HG03108 (cell line): ENCODE measurements at regions not wholly inside any gene's neighbourhood (a gene's known extent, or its start where the extent isn't known, plus 50 kb on each side); places are given as distances from the start of the nearest gene placed in this dataset.
"Not testable (repeated sequence)": the region's sequence is repeated elsewhere in the genome, so short reads cannot be mapped to it uniquely, and the experiment has no call there.

Source experiments
- ATAC-seq: cut with Tn5 transposase; IDR thresholded peaks from one replicate; pipeline ENCODE4 v1.9.1; 2021; ENCODE audit warnings: moderate library complexity; ENCODE audit not compliant: unreplicated experiment

DNA sequence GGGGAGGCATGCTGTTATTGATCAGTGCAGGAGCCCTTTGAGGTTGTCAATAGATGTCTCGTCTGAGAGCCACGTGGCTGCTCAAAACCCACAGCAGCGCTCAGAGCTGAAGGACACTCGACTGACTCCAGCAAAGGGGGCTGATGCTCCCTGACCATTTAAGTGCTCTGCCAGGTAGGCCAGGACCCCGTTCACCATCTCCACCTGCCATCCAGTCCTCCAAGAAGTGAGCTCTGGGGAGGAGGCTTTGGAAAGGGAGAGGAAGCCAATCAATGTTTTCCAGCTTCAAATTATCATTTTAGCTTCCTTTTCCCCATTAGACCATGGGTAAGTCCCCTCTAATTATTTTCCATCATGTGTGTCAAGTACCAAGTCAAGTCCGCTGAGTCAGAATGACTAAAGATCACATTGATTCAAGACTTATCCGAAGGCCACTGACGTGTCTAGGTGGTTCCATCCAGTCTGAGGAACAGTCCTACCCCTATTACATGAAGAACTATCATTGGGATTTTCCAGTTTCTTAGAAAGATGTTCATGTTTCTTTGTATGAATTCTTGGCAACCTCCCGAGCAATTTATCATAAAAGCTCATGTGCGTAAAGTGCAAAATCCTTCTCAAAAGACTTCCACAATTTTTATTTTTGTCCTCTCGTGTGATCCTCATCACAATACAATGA lies 302.6 kb upstream of the LYZL1 start:
- ATAC-seq: no peak

DNA sequence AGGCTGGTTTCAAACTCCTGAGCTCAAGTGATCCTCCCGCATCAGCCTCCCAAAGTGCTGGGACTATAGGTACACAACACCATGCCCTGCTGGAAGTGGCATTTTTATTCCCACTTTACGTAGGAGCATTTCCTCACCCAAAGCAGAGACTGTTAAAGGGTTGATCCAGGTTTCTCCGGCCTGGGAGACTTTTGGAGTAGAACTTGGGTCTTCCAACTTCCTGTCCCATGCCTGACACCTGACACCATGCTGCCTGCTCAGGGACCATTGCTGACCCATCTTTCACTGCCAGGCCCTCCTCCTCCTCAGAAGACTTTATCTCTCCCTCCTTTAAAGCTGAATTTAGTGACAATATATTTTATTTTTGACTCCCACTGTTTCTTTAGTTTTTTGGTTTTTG lies 302.0 kb upstream of the LYZL1 start:
- no peak for ATAC-seq

DNA sequence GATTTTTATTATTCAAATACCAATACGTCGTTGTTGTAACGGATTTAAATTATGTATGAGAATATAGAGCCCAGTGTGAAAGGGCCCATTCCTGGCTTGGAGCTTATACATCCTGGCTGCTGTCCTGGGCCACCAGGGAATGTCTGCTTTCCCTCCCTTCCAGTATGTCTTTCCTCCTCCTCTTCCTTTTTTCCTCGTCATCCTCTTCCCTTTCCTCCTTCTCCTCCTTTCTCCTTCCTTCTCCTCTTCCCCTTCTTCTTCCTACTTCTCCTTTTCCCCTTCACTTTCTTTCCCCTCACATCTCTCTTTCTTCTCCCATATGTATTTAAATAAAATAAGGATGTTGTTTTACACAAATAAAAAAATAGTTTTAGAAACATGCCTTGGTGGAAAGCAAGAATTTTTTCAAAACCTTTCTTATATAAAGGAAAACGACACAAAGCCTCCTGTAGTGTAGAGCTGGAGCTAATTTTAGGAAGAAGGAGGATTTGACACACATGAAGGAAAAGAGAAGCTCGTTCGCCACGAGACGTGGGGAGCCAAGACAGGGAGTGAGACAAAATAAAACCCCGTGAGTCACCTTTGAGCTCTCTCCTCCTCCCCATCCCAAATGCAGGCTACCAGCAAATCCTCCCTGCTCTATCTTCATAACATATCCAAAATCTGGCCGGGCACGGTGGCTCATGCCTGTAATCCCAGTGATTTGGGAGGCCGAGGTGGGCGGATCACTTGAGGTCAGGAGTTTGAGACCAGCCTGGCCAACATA lies 301.1 kb upstream of the LYZL1 start:
- no peak for ATAC-seq

DNA sequence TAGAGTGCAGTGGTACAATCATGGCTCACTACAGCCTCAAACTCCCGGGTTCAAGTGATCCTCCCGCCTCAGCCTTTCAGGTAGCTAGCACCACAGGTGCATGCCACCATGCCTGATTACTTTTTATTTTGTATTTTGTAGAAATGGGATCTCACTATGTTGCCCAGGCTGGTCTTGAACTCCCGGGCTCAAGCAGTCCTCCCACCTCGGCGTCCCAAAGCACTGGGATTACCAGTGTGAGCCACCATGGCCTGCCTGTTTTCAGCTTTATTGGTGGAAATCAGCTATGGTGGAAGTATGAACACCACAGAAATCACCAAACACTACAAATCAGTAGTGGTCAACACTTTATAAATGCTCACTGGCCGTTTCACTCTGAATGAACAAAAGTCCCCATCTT lies 299.9 kb upstream of the LYZL1 start:
- ATAC-seq: no peak

DNA sequence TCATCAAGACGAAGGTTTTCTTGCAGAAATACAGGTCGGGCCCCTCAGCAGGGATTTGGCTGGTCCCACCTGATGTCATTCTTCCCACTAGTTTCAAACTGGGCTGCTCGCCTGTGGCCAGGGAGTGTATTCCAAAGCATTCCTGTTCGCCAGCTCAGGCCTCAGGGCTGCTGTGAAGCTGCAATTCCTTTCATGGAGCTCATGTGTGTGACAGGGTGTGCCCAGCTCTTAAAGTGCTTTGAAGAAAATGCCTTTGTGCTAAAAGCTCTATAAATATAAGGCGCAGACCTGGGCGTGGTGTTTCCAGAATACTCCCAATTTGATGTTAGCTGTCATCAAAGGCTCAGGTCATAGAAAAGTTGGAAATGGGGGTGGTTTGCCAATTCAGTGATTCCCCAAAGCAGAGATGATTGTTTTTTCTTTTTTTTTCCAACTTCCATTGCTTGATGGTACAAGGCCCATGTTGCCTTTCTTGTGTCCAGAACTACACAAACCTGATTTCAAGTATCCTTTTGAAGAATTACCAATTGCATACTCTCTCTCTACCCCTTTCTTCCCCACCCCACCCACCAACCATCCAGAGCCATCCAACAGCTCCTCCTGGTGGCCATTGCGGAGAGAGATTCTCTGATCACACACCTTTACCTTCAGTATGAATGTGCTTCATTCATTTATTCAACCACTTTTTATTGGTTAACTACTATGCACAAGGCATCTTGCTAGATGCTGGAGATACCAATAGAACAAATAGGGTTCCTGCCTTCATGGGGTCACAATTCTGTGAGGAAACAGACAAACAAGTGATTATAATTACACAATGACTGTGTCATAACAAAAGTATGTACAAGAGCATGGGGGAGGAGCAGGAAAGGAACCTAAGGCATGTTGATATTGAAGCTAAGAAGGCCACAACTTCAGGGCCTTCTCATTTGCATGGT lies 297.3 kb upstream of the LYZL1 start:
- ATAC-seq: no peak

DNA sequence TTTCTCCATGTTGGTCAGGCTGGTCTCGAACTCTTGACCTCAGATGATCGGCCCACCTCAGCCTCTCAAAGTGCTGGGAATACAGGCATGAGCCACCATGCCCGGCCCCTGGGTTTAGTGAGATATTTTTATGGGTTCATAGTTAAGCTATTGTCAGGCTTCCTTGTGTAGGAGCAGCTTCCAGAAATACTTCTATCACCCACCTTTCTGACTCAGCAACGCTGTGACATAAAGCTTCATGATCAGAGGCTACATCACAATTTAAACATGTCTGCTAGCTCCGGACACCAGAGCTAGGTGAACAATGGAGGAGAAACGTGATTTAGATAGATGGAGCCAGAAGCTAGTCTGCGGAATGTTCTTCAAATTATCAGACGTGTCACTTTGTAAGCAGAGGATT lies 295.8 kb upstream of the LYZL1 start:
- ATAC-seq: no peak

DNA sequence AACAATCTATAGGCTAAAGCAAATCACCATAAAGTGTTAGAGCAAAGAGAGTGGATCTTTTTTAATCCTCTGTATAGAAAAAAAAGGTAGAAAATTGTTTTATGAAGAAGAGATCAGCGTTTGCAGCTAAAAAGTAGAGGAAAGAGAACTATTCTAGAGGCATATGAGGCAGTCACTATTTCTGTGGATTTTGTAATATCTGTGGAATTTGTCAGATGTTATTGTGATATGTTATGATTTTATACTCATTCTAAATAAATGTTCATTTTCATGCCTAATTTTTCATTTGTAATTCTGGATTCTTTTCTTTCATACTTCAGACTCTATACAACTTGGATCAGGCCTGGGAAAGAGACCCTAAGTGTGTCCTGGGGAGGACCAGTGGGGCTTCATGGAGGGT lies 295.0 kb upstream of the LYZL1 start:
- no peak for ATAC-seq

DNA sequence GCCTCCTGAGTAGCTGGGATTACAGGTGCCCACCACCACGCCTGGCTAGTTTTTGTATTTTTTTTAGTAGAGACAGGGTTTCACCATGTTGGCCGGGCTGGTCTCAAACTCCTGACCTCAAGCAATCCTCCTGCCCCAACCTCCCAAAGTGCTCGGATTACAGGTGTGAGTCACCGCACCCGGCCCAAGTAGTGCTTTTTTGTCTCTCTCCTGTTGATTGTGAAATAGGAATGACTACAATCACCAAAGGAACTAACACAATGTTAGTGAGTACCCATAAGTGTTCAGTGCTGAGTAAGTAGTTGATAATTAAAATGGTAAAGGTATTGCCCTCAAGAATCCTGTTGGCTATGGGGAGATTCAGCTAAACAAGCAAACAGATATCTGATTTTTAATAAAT lies 294.1 kb upstream of the LYZL1 start:
- ATAC-seq: not testable (repeated sequence)

DNA sequence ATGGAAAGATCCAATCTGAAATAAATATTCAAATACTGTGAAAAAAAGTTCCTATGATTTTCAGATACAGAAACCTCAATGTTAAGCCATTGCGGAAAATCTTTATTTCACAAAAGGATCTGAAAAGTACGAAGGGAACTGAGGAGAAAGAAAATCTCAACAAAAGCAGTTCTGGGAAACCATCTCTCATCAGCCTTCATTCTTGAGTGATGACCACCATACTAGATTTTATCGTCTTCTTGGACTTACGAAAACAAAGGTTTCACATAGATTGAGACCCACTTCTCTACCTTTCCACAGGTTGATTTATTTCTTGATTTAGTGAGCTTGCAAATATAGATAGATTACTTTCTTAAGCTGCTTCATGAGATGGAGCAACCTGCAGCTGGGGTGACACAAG lies 293.4 kb upstream of the LYZL1 start:
- no peak for ATAC-seq

DNA sequence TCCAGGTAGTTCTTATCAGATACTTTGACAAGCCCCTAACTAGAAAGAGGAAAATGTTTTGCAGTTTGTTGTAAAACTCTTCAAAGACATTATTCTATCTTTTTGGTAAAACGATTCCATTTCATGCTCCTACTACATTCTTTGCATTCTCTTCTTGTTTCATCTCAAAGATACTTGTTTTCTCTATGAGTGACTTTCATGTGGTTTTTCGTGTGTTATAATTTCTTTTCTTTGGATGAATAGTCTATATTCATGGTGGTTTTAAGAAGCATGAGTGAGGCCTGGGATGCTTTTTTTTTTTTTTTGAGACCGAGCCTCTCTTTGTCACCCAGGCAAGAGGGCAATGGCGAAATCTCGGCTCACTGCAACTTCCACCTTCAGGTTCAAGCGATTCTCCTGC lies 292.5 kb upstream of the LYZL1 start:
- no peak for ATAC-seq

DNA sequence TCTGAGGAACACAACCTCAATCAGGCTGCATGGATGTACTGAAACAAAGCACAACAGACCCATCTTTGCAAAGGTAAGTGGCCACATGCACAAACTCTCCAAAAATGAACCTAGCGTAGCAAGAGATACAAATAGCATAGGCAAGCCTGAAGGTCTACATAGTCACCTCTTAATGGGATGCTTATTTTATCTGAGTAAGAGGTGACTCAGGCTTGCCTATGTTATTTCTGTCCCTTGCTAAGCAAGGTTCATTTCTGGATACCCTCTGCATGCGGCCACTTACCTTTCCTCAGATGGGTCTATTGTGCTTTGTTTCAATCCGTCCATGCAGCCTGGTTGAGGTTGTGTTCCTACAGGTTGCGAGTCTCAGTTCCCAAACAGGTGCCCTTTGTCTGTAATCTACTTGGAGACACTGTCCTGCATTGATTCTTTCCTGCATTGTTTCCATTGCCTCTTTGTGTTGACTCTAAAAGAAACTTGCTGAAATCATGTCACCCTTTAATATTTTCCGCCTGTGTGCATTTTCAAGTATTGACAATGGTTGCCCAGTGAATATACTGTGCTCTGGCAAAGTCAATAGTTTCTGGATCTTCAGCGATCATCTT lies 291.8 kb upstream of the LYZL1 start:
- ATAC-seq: no peak

DNA sequence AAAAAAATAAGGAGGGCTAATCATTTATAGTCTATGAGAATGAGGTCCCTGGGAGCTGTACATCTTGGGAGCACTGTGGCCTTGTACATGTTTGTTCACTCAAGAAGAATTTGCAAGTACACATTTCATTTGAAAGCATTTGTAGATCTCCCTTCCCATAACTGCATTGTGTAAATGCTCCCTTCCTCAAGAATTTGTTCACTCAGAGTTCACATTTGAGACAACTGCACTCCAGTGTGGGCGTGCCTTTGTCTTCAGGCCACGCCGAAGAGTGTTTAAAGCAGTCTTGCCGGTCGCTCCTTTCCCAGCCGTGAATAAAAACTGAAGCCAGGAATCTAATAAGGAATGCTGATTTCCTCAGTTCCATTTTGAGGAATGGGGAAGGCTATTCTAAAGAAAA lies 291.1 kb upstream of the LYZL1 start:
- ATAC-seq: no peak

DNA sequence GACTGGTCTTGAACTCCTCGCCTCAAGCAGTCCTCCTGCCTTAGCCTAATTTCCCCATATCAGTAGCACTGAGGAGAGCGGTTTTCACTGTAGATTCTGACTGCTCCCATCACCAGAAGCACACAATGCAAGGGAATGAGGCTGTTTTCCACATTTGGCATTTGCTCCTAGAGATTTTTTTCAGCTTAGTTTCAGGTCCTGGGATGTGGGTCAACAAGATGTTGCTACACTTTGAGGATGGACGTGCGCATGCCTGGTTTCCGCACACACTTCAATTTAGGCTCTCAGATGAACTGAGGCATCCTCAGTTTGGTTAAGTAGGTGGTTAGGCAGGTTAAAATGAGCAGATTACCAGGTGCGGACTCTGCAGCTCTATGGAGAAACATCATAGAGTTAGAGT lies 287.1 kb upstream of the LYZL1 start:
- ATAC-seq: no peak

DNA sequence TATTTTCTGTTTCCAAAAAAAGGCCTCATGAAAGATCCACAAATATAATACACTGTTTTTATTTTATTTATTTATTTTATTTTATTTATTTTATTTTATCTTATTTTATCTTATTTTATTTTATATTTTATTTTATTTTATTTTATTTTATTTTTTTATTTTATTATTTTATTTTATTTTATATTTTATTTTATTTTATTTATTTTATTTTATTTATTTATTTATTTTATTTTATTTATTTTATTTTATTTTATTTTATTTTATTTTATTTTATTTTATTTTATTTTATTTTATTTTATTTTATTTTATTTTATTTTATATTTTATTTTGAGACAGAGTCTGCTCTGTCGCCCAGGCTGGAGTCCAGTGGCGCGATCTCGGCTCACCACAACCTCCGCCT lies 285.9 kb upstream of the LYZL1 start:
- ATAC-seq: not testable (repeated sequence)

DNA sequence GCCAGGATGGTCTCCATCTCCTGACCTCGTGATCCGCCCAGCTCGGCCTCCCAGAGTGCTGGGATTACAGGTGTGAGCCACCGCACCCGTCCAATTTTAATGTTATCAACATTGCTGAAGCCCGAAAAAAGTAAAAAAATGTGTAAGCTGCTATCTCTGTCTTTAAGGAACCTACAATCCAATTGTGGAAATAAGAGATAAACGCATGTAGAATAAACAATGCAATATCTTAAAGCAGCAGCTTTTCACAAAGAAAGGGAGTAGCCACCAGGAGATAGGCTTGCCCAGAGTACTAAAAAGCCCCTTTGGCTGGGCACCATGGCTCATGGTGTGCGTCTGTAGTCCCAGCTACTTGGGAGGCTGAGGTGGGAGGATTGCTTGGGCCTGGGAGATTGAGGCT lies 282.9 kb upstream of the LYZL1 start:
- no peak for ATAC-seq

DNA sequence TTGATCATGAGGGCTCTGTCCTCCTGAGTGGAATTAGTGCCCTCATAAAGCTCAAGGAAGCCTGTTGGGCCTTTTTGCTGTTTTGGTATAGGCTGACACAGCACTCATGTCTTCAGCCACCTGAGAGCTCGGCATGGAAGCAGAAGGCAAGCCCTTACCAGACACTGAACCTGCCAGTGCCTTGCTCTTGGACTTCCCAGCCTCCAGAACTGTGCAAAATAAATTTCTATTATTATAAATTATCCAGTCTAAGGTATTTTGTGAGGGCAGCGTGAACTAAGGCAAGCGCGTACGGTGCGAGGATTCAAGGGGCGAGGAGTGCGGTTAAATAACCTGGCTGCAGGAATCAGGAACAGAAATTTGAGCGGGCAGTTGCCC lies 281.5 kb upstream of the LYZL1 start:
- ATAC-seq: no peak

DNA sequence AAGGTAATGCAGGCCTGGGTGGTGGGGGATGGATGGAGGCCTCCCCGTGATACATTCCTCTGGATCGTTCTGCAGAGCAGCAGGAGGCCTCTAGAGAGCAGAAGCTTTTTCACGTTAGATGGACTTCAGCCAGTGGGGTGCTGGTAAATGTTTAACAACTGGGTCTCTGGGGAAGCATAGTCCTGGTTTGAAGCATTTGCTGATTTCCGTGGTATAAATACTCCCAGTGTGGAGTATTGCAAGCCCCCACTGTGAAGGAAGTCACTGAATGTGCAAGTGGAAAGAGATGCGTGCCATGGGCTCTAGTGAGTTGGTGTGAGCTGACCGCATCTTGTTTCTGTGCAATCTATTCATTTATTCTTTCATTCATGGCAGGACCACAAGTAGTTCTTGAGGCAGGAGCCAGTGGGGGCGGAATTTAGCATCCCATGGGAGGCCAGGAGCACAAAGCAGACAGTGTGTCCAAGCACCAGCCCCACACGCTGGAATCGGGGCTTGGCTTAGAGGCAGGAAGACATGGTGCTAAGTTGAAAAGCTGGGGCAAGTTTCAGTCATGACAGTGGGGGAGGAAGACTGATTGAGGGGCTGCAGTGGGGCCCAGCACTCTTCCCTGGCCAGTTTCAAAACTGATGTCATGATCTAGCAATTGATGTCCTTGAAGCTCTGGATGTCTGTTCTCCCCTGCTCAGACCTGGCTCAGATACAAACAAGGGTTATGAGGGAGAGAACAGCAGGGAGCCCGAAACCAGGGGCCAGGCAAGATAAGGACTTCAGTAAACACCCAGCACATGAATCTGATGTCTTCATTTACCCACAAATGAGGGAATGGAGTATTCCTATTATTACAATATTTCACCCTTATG lies 280.9 kb upstream of the LYZL1 start:
- ATAC-seq: no peak

DNA sequence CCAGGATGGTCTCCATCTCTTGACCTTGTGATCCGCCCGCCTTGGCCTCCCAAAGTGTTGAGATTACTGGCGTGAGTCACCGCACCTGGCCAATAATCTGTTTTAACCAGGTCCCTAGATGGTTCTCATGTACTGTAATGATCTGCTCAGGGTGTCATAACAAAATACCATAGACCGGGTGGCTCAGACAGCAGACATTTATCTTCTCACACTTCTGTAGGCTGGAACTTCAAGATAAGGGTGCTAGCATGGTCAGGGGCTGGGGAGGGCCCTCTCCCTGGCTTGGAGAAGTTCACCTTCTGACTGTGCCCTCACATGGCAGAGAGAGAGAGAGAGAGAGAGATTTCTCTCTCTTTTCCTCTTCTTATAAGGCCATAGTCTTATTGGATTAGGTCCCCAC lies 279.4 kb upstream of the LYZL1 start:
- ATAC-seq: no peak

DNA sequence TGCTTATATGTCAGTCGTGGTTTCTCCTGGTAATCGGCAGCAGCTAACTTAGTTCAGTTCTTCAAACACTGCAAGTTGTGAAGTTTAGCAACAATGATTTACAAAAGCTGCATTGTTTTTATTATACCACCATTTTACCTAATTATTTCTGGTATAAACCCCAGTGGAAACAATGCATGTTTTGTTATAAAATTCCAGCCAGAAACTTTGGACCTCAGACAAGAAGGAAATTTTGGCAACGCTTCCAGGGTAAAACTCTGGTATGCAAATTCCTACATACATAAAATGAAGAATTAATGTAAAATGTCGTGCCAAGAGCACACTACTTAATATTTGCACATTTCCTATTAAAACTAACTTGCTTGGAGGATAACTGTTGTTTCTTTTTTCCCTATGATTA lies 277.4 kb upstream of the LYZL1 start:
- no peak for ATAC-seq

DNA sequence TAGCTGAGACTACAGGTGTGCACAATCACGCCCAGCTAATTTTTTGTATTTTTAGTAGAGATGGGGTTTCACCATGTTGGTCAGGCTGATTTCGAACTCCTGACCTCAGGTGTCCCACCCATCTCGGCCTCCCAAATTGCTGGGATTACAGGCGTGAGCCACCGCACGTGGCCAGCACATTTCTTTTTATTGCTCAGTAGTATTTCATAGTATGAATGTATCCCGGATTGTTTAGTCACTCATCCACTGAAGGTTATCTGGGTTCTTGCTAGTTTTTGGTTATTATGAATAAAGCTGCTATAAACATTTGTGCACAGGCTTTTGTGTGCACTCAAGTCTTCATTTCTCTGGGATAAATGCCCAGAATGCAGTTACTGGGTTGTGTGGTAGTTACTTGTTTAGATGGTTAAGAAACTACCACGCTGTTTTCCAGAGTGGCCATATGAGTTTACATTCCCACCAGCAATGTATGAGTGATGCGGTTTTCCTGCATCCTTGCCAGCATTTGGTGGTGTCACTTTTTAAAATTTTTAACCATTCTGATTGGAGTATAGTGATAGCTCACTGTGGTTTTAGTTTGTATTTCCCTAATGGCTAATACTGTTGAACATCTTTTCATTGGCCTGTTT lies 275.8 kb upstream of the LYZL1 start:
- no peak for ATAC-seq
